H1 (cell line): ENCODE measurements at regions not wholly inside any gene's neighbourhood (a gene's known extent, or its start where the extent isn't known, plus 50 kb on each side); places are given as distances from the start of the nearest gene placed in this dataset.
A peak's percentile ranks its signal among the peaks of the same experiment; 100 is the strongest.

Experiments
- CTCF ChIA-PET: fragments of 300-600 bp; sonication (Branson Sonifier 250); formaldehyde crosslinking; loops from one replicate; lab custom pipeline; 2021; ENCODE audit not compliant: partially characterized antibody; lab: Charles Lee
- POLR2A ChIA-PET: fragments of 300-600 bp; sonication (Branson Sonifier 250); formaldehyde crosslinking; loops from one replicate; lab custom pipeline; 2021; ENCODE audit warnings: inconsistent platforms; ENCODE audit not compliant: partially characterized antibody; lab: Charles Lee
- DNase-seq, 2 experiments: peaks; one replicate each; pipeline versions ENCODE4 v3.0.0 to v3.0.0-alpha.2; 2010 to 2022; ENCODE audit warnings: low spot score in 2 of 2, low read depth in 1 of 2, mixed read lengths in 1 of 2
- FAIRE-seq: peaks from 2 replicates; lab custom pipeline; 2011; peaks lifted over from hg19 to GRCh38; lab: Jason Lieb, UNC
- H2AFZ ChIP-seq: 2 replicates; pipeline ENCODE4 v1.8.1; 2012; ENCODE audit warnings: low read length, inconsistent platforms
- H2AK5ac ChIP-seq: 2 replicates; pipeline ENCODE4 v1.6.1; 2013; ENCODE audit warnings: low read depth, low read length
- H2BK120ac ChIP-seq: replicated peaks from 2 replicates; pipeline ENCODE3; 2013; ENCODE audit warnings: low read depth, low read length, inconsistent platforms
- H2BK12ac ChIP-seq: 2 replicates; pipeline ENCODE4 v1.6.1; 2013; ENCODE audit warnings: low read depth, low read length
- H2BK15ac ChIP-seq: 2 replicates; pipeline ENCODE4 v1.6.1; 2013; ENCODE audit warnings: low read length
- H2BK20ac ChIP-seq: 2 replicates; pipeline ENCODE4 v1.6.1; 2013; ENCODE audit warnings: low read length
- H2BK5ac ChIP-seq: 2 replicates; pipeline ENCODE4 v1.6.1; 2013; ENCODE audit warnings: low read depth, low read length
- H3K14ac ChIP-seq: 2 replicates; pipeline ENCODE4 v1.6.1; 2013; ENCODE audit warnings: inconsistent platforms; ENCODE audit not compliant: insufficient read length
- H3K18ac ChIP-seq: 2 replicates; pipeline ENCODE4 v1.6.1; 2013; ENCODE audit warnings: low read length; ENCODE audit errors: extremely low read depth
- H3K23ac ChIP-seq: 2 replicates; pipeline ENCODE4 v1.6.1; 2013; ENCODE audit warnings: inconsistent platforms; ENCODE audit not compliant: insufficient read length
- H3K23me2 ChIP-seq: 2 replicates; pipeline ENCODE4 v1.6.1; 2013; ENCODE audit warnings: low read depth, low read length
- H3K27ac ChIP-seq: 2 replicates; pipeline ENCODE4 v1.6.1; 2011; ENCODE audit warnings: low read depth, low read length, inconsistent platforms
- H3K27me3 ChIP-seq, 4 experiments: replicated peaks in 1 of 4; 1 replicate in 1 of 4; 2 replicates in 3 of 4; pipeline versions ENCODE4 v1.6.1 to v1.8.1; 2011 to 2013; ENCODE audit warnings: low read length in 3 of 4, mild to moderate bottlenecking in 3 of 4, inconsistent platforms in 2 of 4, mixed read lengths in 2 of 4, moderate library complexity in 1 of 4; ENCODE audit not compliant: control insufficient read depth in 3 of 4, insufficient read depth in 3 of 4; ENCODE audit errors: extremely low read depth in 1 of 4
- H3K36me3 ChIP-seq, 4 experiments: 2 replicates each; pipeline versions ENCODE4 v1.6.1 to v1.8.1; 2011 to 2013; ENCODE audit warnings: mild to moderate bottlenecking in 4 of 4, low read length in 3 of 4, moderate library complexity in 2 of 4, control low read depth in 1 of 4, inconsistent platforms in 1 of 4; ENCODE audit not compliant: insufficient read depth in 4 of 4, control insufficient read depth in 2 of 4
- H3K4ac ChIP-seq: replicated peaks from 2 replicates; pipeline ENCODE3; 2013; ENCODE audit warnings: low read length, low read depth, mixed read lengths, inconsistent platforms; ENCODE audit not compliant: insufficient read length
- H3K4me1 ChIP-seq, 4 experiments: replicated peaks in 1 of 4; 1 replicate in 1 of 4; 2 replicates in 3 of 4; pipeline versions ENCODE4 v1.6.1 to v1.8.1; 2011 to 2013; ENCODE audit warnings: low read length in 3 of 4, inconsistent platforms in 2 of 4, mixed read lengths in 1 of 4; ENCODE audit not compliant: insufficient read depth in 4 of 4, control insufficient read depth in 3 of 4
- H3K4me2 ChIP-seq, 2 experiments: 2 replicates each; pipeline versions ENCODE4 v1.6.1 to v1.8.1; 2011 to 2013; ENCODE audit warnings: low read depth in 2 of 2, low read length in 2 of 2, control low read depth in 1 of 2, inconsistent platforms in 1 of 2, mild to moderate bottlenecking in 1 of 2; ENCODE audit not compliant: insufficient read depth in 1 of 2
- H3K4me3 ChIP-seq, 4 experiments: fragments of 200-600, 300-600 bp in 1 of 4; sonication (generic), shearing (Covaris generic), sonication (Bioruptor Twin) in 1 of 4; 2 replicates each; pipeline versions ENCODE4 v1.5.1 to v1.8.1; 2011 to 2016; ENCODE audit warnings: low read length in 4 of 4, low read depth in 3 of 4, control low read depth in 2 of 4, inconsistent platforms in 2 of 4, mild to moderate bottlenecking in 2 of 4, mixed read lengths in 1 of 4, moderate library complexity in 1 of 4; ENCODE audit not compliant: insufficient read depth in 2 of 4; ENCODE audit errors: extremely low read depth in 1 of 4
- H3K56ac ChIP-seq: replicated peaks from 2 replicates; pipeline ENCODE3; 2013; ENCODE audit warnings: low read depth, mild to moderate bottlenecking, mixed read lengths, low read length, inconsistent platforms; ENCODE audit not compliant: insufficient read length
- H3K79me1 ChIP-seq: 2 replicates; pipeline ENCODE4 v1.6.1; 2013; ENCODE audit warnings: low read depth, low read length, control low read depth
- H3K79me2 ChIP-seq, 2 experiments: 2 replicates each; pipeline versions ENCODE4 v1.6.1 to v1.8.1; 2012 to 2013; ENCODE audit warnings: low read length in 2 of 2, mild to moderate bottlenecking in 2 of 2, inconsistent platforms in 1 of 2; ENCODE audit not compliant: insufficient read depth in 2 of 2, control insufficient read depth in 1 of 2
- H3K9ac ChIP-seq, 4 experiments: replicated peaks in 1 of 4; 1 replicate in 1 of 4; 2 replicates in 3 of 4; pipeline versions ENCODE4 v1.6.1 to v1.8.1; 2011 to 2013; ENCODE audit warnings: low read depth in 3 of 4, low read length in 3 of 4, control low read depth in 2 of 4, mild to moderate bottlenecking in 2 of 4, moderate library complexity in 2 of 4, inconsistent platforms in 1 of 4; ENCODE audit errors: extremely low read depth in 1 of 4
- H3K9me3 ChIP-seq, 2 experiments: 2 replicates each; pipeline versions ENCODE4 v1.6.1 to v1.8.1; 2012 to 2013; ENCODE audit warnings: mild to moderate bottlenecking in 2 of 2, moderate library complexity in 2 of 2, control low read depth in 1 of 2, inconsistent platforms in 1 of 2, low read depth in 1 of 2, low read length in 1 of 2, mixed read lengths in 1 of 2; ENCODE audit not compliant: insufficient read depth in 2 of 2
- H4K20me1 ChIP-seq, 2 experiments: replicated peaks in 1 of 2; 2 replicates each; pipeline versions ENCODE3 to v1.8.1; 2011 to 2013; ENCODE audit warnings: inconsistent platforms in 2 of 2, low read length in 2 of 2, mild to moderate bottlenecking in 1 of 2; ENCODE audit not compliant: insufficient read depth in 2 of 2, control insufficient read depth in 1 of 2
- H4K5ac ChIP-seq: 2 replicates; pipeline ENCODE4 v1.6.1; 2013; ENCODE audit warnings: low read length, low read depth, mixed read lengths, inconsistent platforms; ENCODE audit not compliant: insufficient read length
- H4K8ac ChIP-seq: 2 replicates; pipeline ENCODE4 v1.8.0; 2013; ENCODE audit warnings: mild to moderate bottlenecking, moderate library complexity, low read length, inconsistent platforms; ENCODE audit not compliant: insufficient read depth; ENCODE audit errors: extremely low read depth
- H4K91ac ChIP-seq: replicated peaks from 2 replicates; pipeline ENCODE3; 2013; ENCODE audit warnings: low read length, mixed read lengths, inconsistent platforms; ENCODE audit not compliant: insufficient read length
- FOSL1 ChIP-seq: IDR thresholded peaks from 2 replicates; pipeline ENCODE4 v1.6.1; 2011; ENCODE audit warnings: mild to moderate bottlenecking, low read depth, low read length, moderate library complexity; ENCODE audit not compliant: insufficient read depth
- MAFK ChIP-seq: IDR thresholded peaks from 2 replicates; pipeline ENCODE4 v1.6.1; 2012; ENCODE audit warnings: low read depth, mild to moderate bottlenecking, improper control_type of control experiment, low read length
- TCF12 ChIP-seq: IDR thresholded peaks from 2 replicates; pipeline ENCODE4 v1.6.1; 2011; ENCODE audit warnings: low read depth, mild to moderate bottlenecking, low read length
- WGBS, 2 experiments: shearing (Covaris generic) in 1 of 2; methylation state at CpG; one replicate each; pipeline versions ENCODE4 v1.1.6 to v1.1.7; 2013 to 2015; ENCODE audit warnings: low lambda C conversion rate in 2 of 2, mixed read lengths in 2 of 2, inconsistent platforms in 1 of 2, low coverage in 1 of 2, missing lambda C conversion rate in 1 of 2; ENCODE audit not compliant: insufficient replicate concordance in 2 of 2, insufficient coverage in 1 of 2, insufficient read length in 1 of 2; ENCODE audit errors: extremely low coverage in 1 of 2, missing lambda C conversion rate in 1 of 2; 5-methylcytosine and 5-hydroxymethylcytosine counted together

- Histone ChIP-seq H4K5ac (no peak overlapping the region), H3K79me2 (no peaks in the 10 kb centered on the region), H4K91ac (no peak overlapping the region)
- TF ChIP-seq MAFK: peak; percentile 92
- TF ChIP-seq FOSL1: no peak
- no peak for TF ChIP-seq TCF12
- TF ChIP-seq, all 59 proteins: peak for 1
- H3K14ac ChIP-seq: no peak overlapping the region
- no peak overlapping the region for H3K4me2 ChIP-seq
- DNase-seq: no peak
- H3K23ac ChIP-seq: no peak overlapping the region
- no peak overlapping the region for H2BK20ac ChIP-seq
- H4K8ac ChIP-seq: no peak overlapping the region
- H3K36me3 ChIP-seq: no peaks in the 10 kb centered on the region
- ChIA-PET CTCF (interaction anchor here (0.6 to 1.2 kb wide), 2 partner anchors 78 to 173 kb away, joined by 3 read pairs; no protein-coding TSS in a partner anchor), POLR2A (no interaction called here)
- no peak overlapping the region for H3K4ac ChIP-seq
- H3K9me3 ChIP-seq: no peaks in the 10 kb centered on the region
- H3K56ac ChIP-seq: no peak overlapping the region
- H3K4me1 ChIP-seq: peaks cover 0 to 4% (median 0%) of the 10 kb centered on the region in 4 experiments; a peak in 3 of 7 replicates
- H2AK5ac ChIP-seq: no peak overlapping the region
- no peak overlapping the region for H3K18ac ChIP-seq
- no peak for FAIRE-seq
- no peak overlapping the region for H3K4me3 ChIP-seq
- no peaks in the 10 kb centered on the region for H3K23me2 ChIP-seq
- H2BK120ac ChIP-seq: no peak overlapping the region
- no peak overlapping the region for H2AFZ ChIP-seq
- no peak overlapping the region for H2BK5ac ChIP-seq
- H3K27me3 ChIP-seq: no peaks in the 10 kb centered on the region
- 90% methylated on average over 3 of the region's 3 CpGs; no CpG with 5 or more reads in 1 of the 2 experiments for WGBS, 2 experiments
- H3K9ac ChIP-seq: no peak overlapping the region
- no peak overlapping the region for H2BK12ac ChIP-seq
- H3K27ac ChIP-seq: no peak overlapping the region
- H4K20me1 ChIP-seq: no peaks in the 10 kb centered on the region
- no peaks in the 10 kb centered on the region; the same call in 1 of the 2 replicates for H3K79me1 ChIP-seq
- H2BK15ac ChIP-seq: no peak overlapping the region
These were observed 409.7 kb upstream of the NFE2L3 start for GRCh38 chr7:25742316-25742715.
